ENCODE measurements at regions not wholly inside any gene's neighbourhood (a gene's known extent, or its start where the extent isn't known, plus 50 kb on each side); places are given as distances from the start of the nearest gene placed in this dataset.

- TF ChIP-seq CTCF (conservative IDR thresholded peaks at IDR 0.05 in 1 of 2, IDR thresholded peaks at IDR 0.05 in 1 of 2; ENCODE audit: extremely low read depth in 1 of 2, insufficient read depth in 1 of 2, low read depth in 1 of 2, low read length in 2 of 2) (no peak), EZH2 (IDR thresholded peaks at IDR 0.05; ENCODE audit: borderline replicate concordance, low read length) (no peak)
Measured at GRCh38 chr20:63070301-63070625, 63.5 kb upstream of the BHLHE23 start.
